IMR-90 (cell line): ENCODE measurements at regions not wholly inside any gene's neighbourhood (a gene's known extent, or its start where the extent isn't known, plus 50 kb on each side); places are given as distances from the start of the nearest gene placed in this dataset.

ENCODE experiments used
- ATAC-seq: fragments of 200-7000 bp; cut with Tn5 transposase; 2 replicates; pipeline ENCODE4 v1.9.1; 2020; ENCODE audit warnings: low read depth, mild to moderate bottlenecking, moderate library complexity
- BruUV-seq: library from RNA; stranded (reverse); fragments of 400-500 nt; replicated peaks from 2 replicates; lab custom pipeline; 2021; lab: Mats Ljungman, UMichigan
- CTCF ChIA-PET: fragments of 300-600 bp; formaldehyde crosslinking; extraction: SDS; loops from one replicate; lab custom pipeline; 2021; ENCODE audit warnings: antibody characterized with exemption; lab: Yijun Ruan, JAX
- POLR2A ChIA-PET: fragments of 300-600 bp; sonication (Branson Sonifier 250); formaldehyde crosslinking; loops from one replicate; lab custom pipeline; 2022; ENCODE audit warnings: antibody characterized with exemption; ENCODE audit not compliant: unreplicated experiment; lab: Charles Lee
- DNase-seq: peaks from one replicate; pipeline ENCODE4 v3.0.0; 2013
- H2AFZ ChIP-seq: replicated peaks from 2 replicates; pipeline ENCODE3; 2013; ENCODE audit warnings: low read length, mild to moderate bottlenecking; ENCODE audit not compliant: poor library complexity
- H2AK5ac ChIP-seq: 2 replicates; pipeline ENCODE4 v1.6.1; 2013; ENCODE audit warnings: low read depth, low read length, inconsistent platforms
- H2AK9ac ChIP-seq: replicated peaks from 2 replicates; pipeline ENCODE3; 2013; ENCODE audit warnings: mild to moderate bottlenecking, low read depth, low read length, moderate library complexity; ENCODE audit not compliant: poor library complexity
- H2BK120ac ChIP-seq: 2 replicates; pipeline ENCODE4 v1.6.1; 2013; ENCODE audit warnings: low read depth, low read length, inconsistent platforms
- H2BK15ac ChIP-seq: 3 replicates; pipeline ENCODE4 v1.6.1; 2013; ENCODE audit warnings: low read depth, low read length, inconsistent platforms
- H2BK20ac ChIP-seq: 2 replicates; pipeline ENCODE4 v1.6.1; 2013; ENCODE audit warnings: low read depth, mild to moderate bottlenecking, inconsistent platforms, low read length, moderate library complexity
- H2BK5ac ChIP-seq: 2 replicates; pipeline ENCODE4 v1.6.1; 2013; ENCODE audit warnings: mild to moderate bottlenecking, low read depth, low read length, inconsistent platforms; ENCODE audit not compliant: poor library complexity, severe bottlenecking
- H3K14ac ChIP-seq: replicated peaks from 2 replicates; pipeline ENCODE4 v1.6.1; 2013; ENCODE audit warnings: low read depth, low read length, inconsistent platforms
- H3K18ac ChIP-seq: 2 replicates; pipeline ENCODE4 v1.6.1; 2013; ENCODE audit warnings: low read depth, low read length, control low read depth
- H3K23ac ChIP-seq: 2 replicates; pipeline ENCODE4 v1.6.1; 2013; ENCODE audit warnings: low read depth, low read length, inconsistent platforms
- H3K27ac ChIP-seq: 2 replicates; pipeline ENCODE4 v1.5.1; 2013; ENCODE audit warnings: mild to moderate bottlenecking, control low read depth, low read length; ENCODE audit not compliant: insufficient read depth
- H3K27me3 ChIP-seq: 2 replicates; pipeline ENCODE4 v1.6.1; 2013; ENCODE audit warnings: low read length; ENCODE audit not compliant: control insufficient read depth, insufficient read depth
- H3K36me3 ChIP-seq: 2 replicates; pipeline ENCODE4 v1.6.1; 2013; ENCODE audit warnings: low read length, mixed read lengths; ENCODE audit not compliant: control insufficient read depth, insufficient read depth
- H3K4ac ChIP-seq: 2 replicates; pipeline ENCODE4 v1.6.1; 2013; ENCODE audit warnings: low read depth, low read length, inconsistent platforms
- H3K4me1 ChIP-seq: 2 replicates; pipeline ENCODE4 v1.6.1; 2013; ENCODE audit warnings: low read length, mixed read lengths; ENCODE audit not compliant: control insufficient read depth, insufficient read depth
- H3K4me2 ChIP-seq: 2 replicates; pipeline ENCODE4 v1.6.1; 2013; ENCODE audit warnings: low read depth, mild to moderate bottlenecking, control low read depth, low read length, moderate library complexity
- H3K4me3 ChIP-seq: 2 replicates; pipeline ENCODE4 v1.5.1; 2013; ENCODE audit warnings: low read depth, mild to moderate bottlenecking, control low read depth, low read length, moderate library complexity; ENCODE audit not compliant: insufficient read depth
- H3K56ac ChIP-seq: 2 replicates; pipeline ENCODE4 v1.6.1; 2013; ENCODE audit warnings: low read length, inconsistent platforms; ENCODE audit not compliant: insufficient read depth; ENCODE audit errors: extremely low read depth
- H3K79me1 ChIP-seq, 2 experiments: 2 replicates each; pipeline ENCODE4 v1.6.1; 2013; ENCODE audit warnings: low read length in 2 of 2, inconsistent platforms in 1 of 2, low read depth in 1 of 2
- H3K9ac ChIP-seq: 2 replicates; pipeline ENCODE4 v1.6.1; 2013; ENCODE audit warnings: low read depth, low read length, control low read depth
- H3K9me1 ChIP-seq: 2 replicates; pipeline ENCODE4 v1.6.1; 2013; ENCODE audit warnings: low read length, inconsistent platforms; ENCODE audit not compliant: insufficient read depth
- H3K9me3 ChIP-seq: 2 replicates; pipeline ENCODE4 v1.6.1; 2013; ENCODE audit warnings: low read length; ENCODE audit not compliant: control insufficient read depth, insufficient read depth
- H4K20me1 ChIP-seq: 2 replicates; pipeline ENCODE4 v1.6.1; 2013; ENCODE audit warnings: low read length, inconsistent platforms; ENCODE audit not compliant: insufficient read depth
- H4K5ac ChIP-seq: 2 replicates; pipeline ENCODE4 v1.6.1; 2013; ENCODE audit warnings: mild to moderate bottlenecking, low read depth, low read length, control low read depth
- H4K8ac ChIP-seq, 2 experiments: 2 replicates each; pipeline ENCODE4 v1.6.1; 2013; ENCODE audit warnings: low read depth in 2 of 2, low read length in 2 of 2, control low read depth in 1 of 2, inconsistent platforms in 1 of 2
- H4K91ac ChIP-seq: 2 replicates; pipeline ENCODE4 v1.6.1; 2013; ENCODE audit warnings: low read depth, low read length, inconsistent platforms; ENCODE audit not compliant: insufficient read depth
- BHLHE40 ChIP-seq: fragments of 150-350 bp; IDR thresholded peaks from 2 replicates; pipeline ENCODE4 v1.6.1; 2016; ENCODE audit warnings: mild to moderate bottlenecking, low read depth, low read length
- CEBPB ChIP-seq: IDR thresholded peaks from 2 replicates; pipeline ENCODE4 v1.6.1; 2012; ENCODE audit warnings: low read depth, low read length, improper control_type of control experiment
- CHD1 ChIP-seq: IDR thresholded peaks from 2 replicates; pipeline ENCODE4 v1.6.1; 2012; ENCODE audit warnings: low read depth, low read length, improper control_type of control experiment
- CTCF ChIP-seq: conservative IDR thresholded peaks from 2 replicates; pipeline ENCODE4 v1.5.1; 2012; ENCODE audit warnings: mild to moderate bottlenecking, low read depth, low read length, improper control_type of control experiment
- ELK1 ChIP-seq: fragments of 150-350 bp; IDR thresholded peaks from 2 replicates; pipeline ENCODE4 v1.6.1; 2016; ENCODE audit warnings: low read depth, mild to moderate bottlenecking, low read length, moderate library complexity, borderline replicate concordance
- FOS ChIP-seq: fragments of 150-350 bp; IDR thresholded peaks from 2 replicates; pipeline ENCODE4 v1.6.1; 2016; ENCODE audit warnings: low read depth, low read length
- MAFK ChIP-seq: IDR thresholded peaks from 2 replicates; pipeline ENCODE4 v1.6.1; 2012; ENCODE audit warnings: low read depth, low read length, improper control_type of control experiment
- MAZ ChIP-seq: IDR thresholded peaks from 2 replicates; pipeline ENCODE4 v1.6.1; 2012; ENCODE audit warnings: low read depth, mild to moderate bottlenecking, low read length, improper control_type of control experiment, moderate library complexity, borderline replicate concordance
- MXI1 ChIP-seq: IDR thresholded peaks from 2 replicates; pipeline ENCODE4 v1.6.1; 2012; ENCODE audit warnings: low read depth, mild to moderate bottlenecking, low read length, moderate library complexity, borderline replicate concordance
- NFE2L2 ChIP-seq: fragments of 150-350 bp; IDR thresholded peaks from 2 replicates; pipeline ENCODE4 v1.6.1; 2016; ENCODE audit warnings: low read depth, mild to moderate bottlenecking, low read length
- POLR2A ChIP-seq: IDR thresholded peaks from 2 replicates; pipeline ENCODE4 v1.6.1; 2012; ENCODE audit warnings: mild to moderate bottlenecking, low read depth, low read length
- RAD21 ChIP-seq: IDR thresholded peaks from 2 replicates; pipeline ENCODE4 v1.6.1; 2012; ENCODE audit warnings: low read length, improper control_type of control experiment
- RCOR1 ChIP-seq: IDR thresholded peaks from 2 replicates; pipeline ENCODE4 v1.6.1; 2012; ENCODE audit warnings: mild to moderate bottlenecking, low read length, improper control_type of control experiment; ENCODE audit not compliant: insufficient replicate concordance
- RFX5 ChIP-seq: IDR thresholded peaks from 2 replicates; pipeline ENCODE4 v1.8.0; 2012; ENCODE audit warnings: low read depth, mild to moderate bottlenecking, low read length, moderate library complexity
- SMC3 ChIP-seq: fragments of 150-350 bp; IDR thresholded peaks from 2 replicates; pipeline ENCODE4 v1.6.1; 2016; ENCODE audit warnings: low read depth, mild to moderate bottlenecking, antibody characterized with exemption, low read length, moderate library complexity
- USF2 ChIP-seq: fragments of 150-350 bp; IDR thresholded peaks from 2 replicates; pipeline ENCODE4 v1.6.1; 2017; ENCODE audit warnings: mild to moderate bottlenecking, antibody characterized with exemption, low read length, low read depth
- WGBS, 2 experiments: methylation state at CpG; one replicate each; pipeline versions ENCODE4 v1.1.5 to v1.1.7; 2013; ENCODE audit warnings: missing lambda C conversion rate in 2 of 2; ENCODE audit not compliant: insufficient read length in 1 of 2; ENCODE audit errors: extremely low coverage in 2 of 2; 5-methylcytosine and 5-hydroxymethylcytosine counted together
- dilution Hi-C: fragments of 300-500 bp; cut with HindIII; formaldehyde crosslinking; loops from one replicate; pipeline ENCODE4 v1.14.3; 2018; ENCODE audit warnings: low sequenced_read_pairs; ENCODE audit not compliant: unreplicated experiment
- in situ Hi-C: fragments of 300-500 bp; cut with MboI; formaldehyde crosslinking; loops from 3 replicates; pipeline ENCODE4 v1.14.3; 2019; ENCODE audit warnings: low sequenced_read_pairs, inconsistent platforms, mixed read lengths
- intact Hi-C: fragments of 100-400 bp; cut with micrococcal nuclease; formaldehyde crosslinking; loops from 2 replicates; pipeline ENCODE4 v1.10.0; 2022

- Histone ChIP-seq H3K18ac (no peak overlapping the region), H3K79me1 (no peaks in the 10 kb centered on the region), H3K9me1 (no peaks in the 10 kb centered on the region), H4K8ac (no peak overlapping the region), H2BK5ac (no peak overlapping the region), H2AFZ (no peak overlapping the region), H3K27ac (no peak overlapping the region), H2AK5ac (no peak overlapping the region), H3K36me3 (no peaks in the 10 kb centered on the region), H3K56ac (no peak overlapping the region), H3K4ac (no peak overlapping the region), H2BK15ac (no peak overlapping the region), H2BK20ac (no peak overlapping the region), H2BK120ac (no peak overlapping the region), H3K9me3 (peaks cover 2% of the 10 kb centered on the region; the same call in 1 of the 2 replicates), H4K5ac (no peak overlapping the region), H3K9ac (no peak overlapping the region), H3K23ac (no peak overlapping the region), H3K4me1 (no peaks in the 10 kb centered on the region), H3K4me2 (no peak overlapping the region), H4K91ac (no peak overlapping the region), H2AK9ac (no peak overlapping the region), H3K14ac (no peak overlapping the region), H3K27me3 (no peaks in the 10 kb centered on the region), H4K20me1 (no peaks in the 10 kb centered on the region), H3K4me3 (no peak overlapping the region)
- no CpG with 5 or more reads among the region's 7 CpGs for WGBS, 2 experiments
- in situ Hi-C loops (no loop called here), intact Hi-C loops (no loop called here), dilution Hi-C loops (no loop called here)
- ATAC-seq: no peak
- no TSS peak for BruUV-seq
- ChIA-PET CTCF (no interaction called here), POLR2A (no interaction called here)
- no peak for DNase-seq
- TF ChIP-seq MAZ: no peak
- no peak for TF ChIP-seq BHLHE40
- no peak for TF ChIP-seq CTCF
- no peak for TF ChIP-seq USF2
- no peak for TF ChIP-seq CHD1
- TF ChIP-seq MAFK: no peak
- no peak for TF ChIP-seq FOS
- no peak for TF ChIP-seq POLR2A
- no peak for TF ChIP-seq MXI1
- TF ChIP-seq ELK1: no peak
- no peak for TF ChIP-seq SMC3
- TF ChIP-seq RAD21: no peak
- no peak for TF ChIP-seq RCOR1
- TF ChIP-seq CEBPB: no peak
- TF ChIP-seq NFE2L2: no peak
- TF ChIP-seq RFX5: no peak
Observed at GRCh38 chr12:113577464-113578129, 105.9 kb upstream of the LHX5 start.
